Liver (tissue), 8 donors: ENCODE measurements at regions not wholly inside any gene's neighbourhood (a gene's known extent, or its start where the extent isn't known, plus 50 kb on each side); places are given as distances from the start of the nearest gene placed in this dataset.

Experiments
- DNase-seq: peaks from one replicate; pipeline ENCODE4 v3.0.0-alpha.2; 2017; ENCODE audit warnings: low spot score
- H3K27ac ChIP-seq, 2 donors: one replicate each; pipeline ENCODE4 v1.7.0; 2013; ENCODE audit warnings: inconsistent platforms in 2 of 2, low read length in 2 of 2, control low read depth in 1 of 2, low read depth in 1 of 2, mild to moderate bottlenecking in 1 of 2
- H3K27me3 ChIP-seq, 4 donors: one replicate each; pipeline versions ENCODE4 v1.6.1 to v1.7.0; 2013; ENCODE audit warnings: low read length in 3 of 4, inconsistent platforms in 1 of 4, mild to moderate bottlenecking in 1 of 4, moderate library complexity in 1 of 4; ENCODE audit not compliant: control insufficient read depth in 4 of 4, insufficient read depth in 4 of 4
- H3K36me3 ChIP-seq, 4 donors: one replicate each; pipeline versions ENCODE4 v1.6.1 to v1.7.0; 2013; ENCODE audit warnings: low read length in 3 of 4, mild to moderate bottlenecking in 3 of 4, low read depth in 1 of 4, moderate library complexity in 1 of 4; ENCODE audit not compliant: control insufficient read depth in 4 of 4, insufficient read depth in 3 of 4
- H3K4me1 ChIP-seq, 4 donors: one replicate each; pipeline versions ENCODE4 v1.6.1 to v1.7.0; 2013; ENCODE audit warnings: low read length in 3 of 4, mild to moderate bottlenecking in 3 of 4, moderate library complexity in 1 of 4; ENCODE audit not compliant: control insufficient read depth in 4 of 4, insufficient read depth in 4 of 4
- H3K4me3 ChIP-seq, 3 donors: one replicate each; pipeline versions ENCODE4 v1.6.1 to v1.7.0; 2013; ENCODE audit warnings: low read length in 3 of 3, control low read depth in 1 of 3, low read depth in 1 of 3, mild to moderate bottlenecking in 1 of 3
- H3K9ac ChIP-seq, 2 donors: one replicate each; pipeline ENCODE4 v1.7.0; 2013; ENCODE audit warnings: low read length in 2 of 2, mild to moderate bottlenecking in 2 of 2, moderate library complexity in 2 of 2, control low read depth in 1 of 2, low read depth in 1 of 2
- H3K9me3 ChIP-seq, 4 donors: one replicate each; pipeline versions ENCODE4 v1.6.1 to v1.7.0; 2013; ENCODE audit warnings: low read length in 3 of 4; ENCODE audit not compliant: control insufficient read depth in 4 of 4
- CTCF ChIP-seq: fragments of 150-350 bp; IDR thresholded peaks from 2 replicates; pipeline ENCODE4 v1.5.1; 2017; ENCODE audit warnings: improper control_type of control experiment, low read depth, low read length; ENCODE audit not compliant: missing input control
- EGR1 ChIP-seq, 2 donors: IDR thresholded peaks; 2 replicates each; pipeline ENCODE4 v1.6.1; 2016 to 2018; ENCODE audit warnings: antibody characterized with exemption in 2 of 2, low read depth in 2 of 2
- FOXA1 ChIP-seq: IDR thresholded peaks from 2 replicates; pipeline ENCODE4 v1.6.1; 2016; ENCODE audit warnings: antibody characterized with exemption
- FOXA2 ChIP-seq: IDR thresholded peaks from 2 replicates; pipeline ENCODE4 v1.6.1; 2016; ENCODE audit warnings: antibody characterized with exemption
- GABPA ChIP-seq, 2 donors: IDR thresholded peaks in 1 of 2; conservative IDR thresholded peaks in 1 of 2; 2 replicates each; pipeline ENCODE4 v1.6.1; 2016; ENCODE audit warnings: antibody characterized with exemption in 2 of 2, mild to moderate bottlenecking in 1 of 2, moderate library complexity in 1 of 2
- HNF4A ChIP-seq, 2 donors: conservative IDR thresholded peaks; 2 replicates each; pipeline ENCODE4 v1.6.1; 2016; ENCODE audit warnings: antibody characterized with exemption in 2 of 2, mild to moderate bottlenecking in 2 of 2
- HNF4G ChIP-seq: IDR thresholded peaks from 2 replicates; pipeline ENCODE4 v1.6.1; 2016; ENCODE audit warnings: antibody characterized with exemption
- NR2F2 ChIP-seq: IDR thresholded peaks from 2 replicates; pipeline ENCODE4 v1.6.1; 2016; ENCODE audit warnings: antibody characterized with exemption
- RAD21 ChIP-seq, 2 donors: IDR thresholded peaks; 2 replicates each; pipeline ENCODE4 v1.6.1; 2016; ENCODE audit warnings: antibody characterized with exemption in 2 of 2, mild to moderate bottlenecking in 2 of 2
- RXRA ChIP-seq, 2 donors: IDR thresholded peaks; 2 replicates each; pipeline ENCODE4 v1.6.1; 2017 to 2018; ENCODE audit warnings: antibody characterized with exemption in 2 of 2, mild to moderate bottlenecking in 1 of 2
- SP1 ChIP-seq: IDR thresholded peaks from 2 replicates; pipeline ENCODE4 v1.6.1; 2018; ENCODE audit warnings: antibody characterized with exemption, mild to moderate bottlenecking
- TAF1 ChIP-seq: conservative IDR thresholded peaks from 2 replicates; pipeline ENCODE4 v1.6.1; 2016; ENCODE audit warnings: antibody characterized with exemption, mild to moderate bottlenecking
- YY1 ChIP-seq: IDR thresholded peaks from 2 replicates; pipeline ENCODE4 v1.6.1; 2016; ENCODE audit warnings: antibody characterized with exemption, mild to moderate bottlenecking
- WGBS: extraction: QIAGEN DNeasy Blood & Tissue Kit; methylation state at CpG from one replicate; pipeline ENCODE4 v1.1.7; 2013; 5-methylcytosine and 5-hydroxymethylcytosine counted together
- TF ChIP-seq, protein P1 (sequence below): IDR thresholded peaks from 2 replicates; pipeline ENCODE4 v1.6.1; 2016; ENCODE audit warnings: antibody characterized with exemption, mild to moderate bottlenecking
- TF ChIP-seq, protein P2 (sequence below): IDR thresholded peaks from 2 replicates; pipeline ENCODE4 v1.6.1; 2016; ENCODE audit warnings: antibody characterized with exemption
- TF ChIP-seq, protein P3 (sequence below): IDR thresholded peaks from 2 replicates; pipeline ENCODE4 v1.6.1; 2016; ENCODE audit warnings: antibody characterized with exemption
- TF ChIP-seq, protein P4 (sequence below): IDR thresholded peaks from 2 replicates; pipeline ENCODE4 v1.6.1; 2016; ENCODE audit warnings: antibody characterized with exemption
- donor health status: healthy.
- donor health status: healthy.
- donor health status: healthy.
- donor health status: healthy.
- donor health status: healthy.

GRCh38 chr4:114040319-114041116 is 61.1 kb upstream of the ARSJ start:
- Histone ChIP-seq H3K27me3 (no peaks in the 10 kb centered on the region), H3K9me3 (no peaks in the 10 kb centered on the region), H3K4me1 (peaks cover 0 to 8% (median 3%) of the 10 kb centered on the region in 4 donors), H3K9ac (no peak overlapping the region), H3K36me3 (no peaks in the 10 kb centered on the region), H3K27ac (no peak overlapping the region), H3K4me3 (no peak overlapping the region)
- 62% methylated on average over 3 of the region's 3 CpGs for WGBS
- no peak for DNase-seq
- TF ChIP-seq, protein P1, sequence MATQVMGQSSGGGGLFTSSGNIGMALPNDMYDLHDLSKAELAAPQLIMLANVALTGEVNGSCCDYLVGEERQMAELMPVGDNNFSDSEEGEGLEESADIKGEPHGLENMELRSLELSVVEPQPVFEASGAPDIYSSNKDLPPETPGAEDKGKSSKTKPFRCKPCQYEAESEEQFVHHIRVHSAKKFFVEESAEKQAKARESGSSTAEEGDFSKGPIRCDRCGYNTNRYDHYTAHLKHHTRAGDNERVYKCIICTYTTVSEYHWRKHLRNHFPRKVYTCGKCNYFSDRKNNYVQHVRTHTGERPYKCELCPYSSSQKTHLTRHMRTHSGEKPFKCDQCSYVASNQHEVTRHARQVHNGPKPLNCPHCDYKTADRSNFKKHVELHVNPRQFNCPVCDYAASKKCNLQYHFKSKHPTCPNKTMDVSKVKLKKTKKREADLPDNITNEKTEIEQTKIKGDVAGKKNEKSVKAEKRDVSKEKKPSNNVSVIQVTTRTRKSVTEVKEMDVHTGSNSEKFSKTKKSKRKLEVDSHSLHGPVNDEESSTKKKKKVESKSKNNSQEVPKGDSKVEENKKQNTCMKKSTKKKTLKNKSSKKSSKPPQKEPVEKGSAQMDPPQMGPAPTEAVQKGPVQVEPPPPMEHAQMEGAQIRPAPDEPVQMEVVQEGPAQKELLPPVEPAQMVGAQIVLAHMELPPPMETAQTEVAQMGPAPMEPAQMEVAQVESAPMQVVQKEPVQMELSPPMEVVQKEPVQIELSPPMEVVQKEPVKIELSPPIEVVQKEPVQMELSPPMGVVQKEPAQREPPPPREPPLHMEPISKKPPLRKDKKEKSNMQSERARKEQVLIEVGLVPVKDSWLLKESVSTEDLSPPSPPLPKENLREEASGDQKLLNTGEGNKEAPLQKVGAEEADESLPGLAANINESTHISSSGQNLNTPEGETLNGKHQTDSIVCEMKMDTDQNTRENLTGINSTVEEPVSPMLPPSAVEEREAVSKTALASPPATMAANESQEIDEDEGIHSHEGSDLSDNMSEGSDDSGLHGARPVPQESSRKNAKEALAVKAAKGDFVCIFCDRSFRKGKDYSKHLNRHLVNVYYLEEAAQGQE, result no peak
- TF ChIP-seq, protein P2, sequence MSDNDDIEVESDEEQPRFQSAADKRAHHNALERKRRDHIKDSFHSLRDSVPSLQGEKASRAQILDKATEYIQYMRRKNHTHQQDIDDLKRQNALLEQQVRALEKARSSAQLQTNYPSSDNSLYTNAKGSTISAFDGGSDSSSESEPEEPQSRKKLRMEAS, result no peak
- TF ChIP-seq SP1 (no peak), GABPA (IDR thresholded peaks at IDR 0.05 in 1 of 2, conservative IDR thresholded peaks at IDR 0.05 in 1 of 2) (no peak), FOXA2 (no peak), HNF4G (no peak), TAF1 (no peak), RXRA (IDR thresholded peaks at IDR 0.05) (no peak), EGR1 (IDR thresholded peaks at IDR 0.05; ENCODE audit: low read depth in 2 of 2) (no peak), RAD21 (IDR thresholded peaks at IDR 0.05) (no peak), CTCF (no peak), NR2F2 (no peak), YY1 (no peak), HNF4A (conservative IDR thresholded peaks at IDR 0.05) (no peak), FOXA1 (no peak)
- TF ChIP-seq, protein P3, sequence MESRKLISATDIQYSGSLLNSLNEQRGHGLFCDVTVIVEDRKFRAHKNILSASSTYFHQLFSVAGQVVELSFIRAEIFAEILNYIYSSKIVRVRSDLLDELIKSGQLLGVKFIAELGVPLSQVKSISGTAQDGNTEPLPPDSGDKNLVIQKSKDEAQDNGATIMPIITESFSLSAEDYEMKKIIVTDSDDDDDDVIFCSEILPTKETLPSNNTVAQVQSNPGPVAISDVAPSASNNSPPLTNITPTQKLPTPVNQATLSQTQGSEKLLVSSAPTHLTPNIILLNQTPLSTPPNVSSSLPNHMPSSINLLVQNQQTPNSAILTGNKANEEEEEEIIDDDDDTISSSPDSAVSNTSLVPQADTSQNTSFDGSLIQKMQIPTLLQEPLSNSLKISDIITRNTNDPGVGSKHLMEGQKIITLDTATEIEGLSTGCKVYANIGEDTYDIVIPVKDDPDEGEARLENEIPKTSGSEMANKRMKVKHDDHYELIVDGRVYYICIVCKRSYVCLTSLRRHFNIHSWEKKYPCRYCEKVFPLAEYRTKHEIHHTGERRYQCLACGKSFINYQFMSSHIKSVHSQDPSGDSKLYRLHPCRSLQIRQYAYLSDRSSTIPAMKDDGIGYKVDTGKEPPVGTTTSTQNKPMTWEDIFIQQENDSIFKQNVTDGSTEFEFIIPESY, result no peak
- TF ChIP-seq, protein P4, sequence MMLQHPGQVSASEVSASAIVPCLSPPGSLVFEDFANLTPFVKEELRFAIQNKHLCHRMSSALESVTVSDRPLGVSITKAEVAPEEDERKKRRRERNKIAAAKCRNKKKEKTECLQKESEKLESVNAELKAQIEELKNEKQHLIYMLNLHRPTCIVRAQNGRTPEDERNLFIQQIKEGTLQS, result no peak
